Parathyroid adenoma (tissue), 2 donors: ENCODE measurements at regions not wholly inside any gene's neighbourhood (a gene's known extent, or its start where the extent isn't known, plus 50 kb on each side); places are given as distances from the start of the nearest gene placed in this dataset.

Experiments used
- H2AFZ ChIP-seq: fragments of 300-600 bp; sonication (generic); one replicate; pipeline ENCODE4 v1.7.0; 2017; ENCODE audit warnings: antibody characterized with exemption, mild to moderate bottlenecking
- H3K27ac ChIP-seq: fragments of 300-600 bp; sonication (generic); one replicate; pipeline ENCODE4 v1.7.0; 2017
- H3K27me3 ChIP-seq: fragments of 300-600 bp; sonication (generic); one replicate; pipeline ENCODE4 v1.7.0; 2017; ENCODE audit warnings: low read length; ENCODE audit not compliant: control insufficient read depth, insufficient read depth
- H3K36me3 ChIP-seq: fragments of 300-600 bp; sonication (generic); one replicate; pipeline ENCODE4 v1.7.0; 2017; ENCODE audit warnings: low read length; ENCODE audit not compliant: control insufficient read depth, insufficient read depth
- H3K4me1 ChIP-seq: fragments of 300-600 bp; sonication (generic); one replicate; pipeline ENCODE4 v1.7.0; 2017; ENCODE audit warnings: control low read depth
- H3K4me2 ChIP-seq: fragments of 300-600 bp; sonication (generic); one replicate; pipeline ENCODE4 v1.7.0; 2017; ENCODE audit warnings: low read length
- H3K4me3 ChIP-seq: fragments of 300-600 bp; sonication (generic); one replicate; pipeline ENCODE4 v1.7.0; 2017; ENCODE audit warnings: low read depth, low read length
- H3K79me2 ChIP-seq: fragments of 300-600 bp; sonication (generic); one replicate; pipeline ENCODE4 v1.7.0; 2017; ENCODE audit warnings: control low read depth
- H3K9ac ChIP-seq: fragments of 300-600 bp; sonication (generic); one replicate; pipeline ENCODE4 v1.7.0; 2017; ENCODE audit warnings: mild to moderate bottlenecking
- H3K9me3 ChIP-seq: fragments of 300-600 bp; sonication (generic); one replicate; pipeline ENCODE4 v1.7.0; 2017; ENCODE audit warnings: low read length; ENCODE audit not compliant: control insufficient read depth
- TF ChIP-seq, protein P1 (sequence below): fragments of 300-600 bp; sonication (generic); IDR thresholded peaks from one replicate; pipeline ENCODE4 v1.7.0; 2017; ENCODE audit warnings: antibody characterized with exemption, mild to moderate bottlenecking
- donor health status: primary hyperparathyroidism.

- H3K27me3 ChIP-seq, result no peaks in the 10 kb centered on the region
- no peak overlapping the region for H3K4me2 ChIP-seq
- TF ChIP-seq, protein P1, sequence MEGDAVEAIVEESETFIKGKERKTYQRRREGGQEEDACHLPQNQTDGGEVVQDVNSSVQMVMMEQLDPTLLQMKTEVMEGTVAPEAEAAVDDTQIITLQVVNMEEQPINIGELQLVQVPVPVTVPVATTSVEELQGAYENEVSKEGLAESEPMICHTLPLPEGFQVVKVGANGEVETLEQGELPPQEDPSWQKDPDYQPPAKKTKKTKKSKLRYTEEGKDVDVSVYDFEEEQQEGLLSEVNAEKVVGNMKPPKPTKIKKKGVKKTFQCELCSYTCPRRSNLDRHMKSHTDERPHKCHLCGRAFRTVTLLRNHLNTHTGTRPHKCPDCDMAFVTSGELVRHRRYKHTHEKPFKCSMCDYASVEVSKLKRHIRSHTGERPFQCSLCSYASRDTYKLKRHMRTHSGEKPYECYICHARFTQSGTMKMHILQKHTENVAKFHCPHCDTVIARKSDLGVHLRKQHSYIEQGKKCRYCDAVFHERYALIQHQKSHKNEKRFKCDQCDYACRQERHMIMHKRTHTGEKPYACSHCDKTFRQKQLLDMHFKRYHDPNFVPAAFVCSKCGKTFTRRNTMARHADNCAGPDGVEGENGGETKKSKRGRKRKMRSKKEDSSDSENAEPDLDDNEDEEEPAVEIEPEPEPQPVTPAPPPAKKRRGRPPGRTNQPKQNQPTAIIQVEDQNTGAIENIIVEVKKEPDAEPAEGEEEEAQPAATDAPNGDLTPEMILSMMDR, result no peak
- no peaks in the 10 kb centered on the region for H3K9me3 ChIP-seq
- no peak overlapping the region for H2AFZ ChIP-seq
- H3K79me2 ChIP-seq, result no peaks in the 10 kb centered on the region
- H3K9ac ChIP-seq, result no peak overlapping the region
- no peak overlapping the region for H3K4me3 ChIP-seq
- H3K4me1 ChIP-seq, result no peaks in the 10 kb centered on the region
- H3K27ac ChIP-seq, result no peak overlapping the region
- H3K36me3 ChIP-seq, result no peaks in the 10 kb centered on the region
Measured at GRCh38 chr5:53334431-53334941, 145.9 kb upstream of the FST start.

GRCh38 chr5:53335115-53335514 lies 145.3 kb upstream of the FST start:
- H3K9me3 ChIP-seq, result no peaks in the 10 kb centered on the region
- H3K4me3 ChIP-seq, result no peak overlapping the region
- H2AFZ ChIP-seq, result no peak overlapping the region
- H3K36me3 ChIP-seq, result no peaks in the 10 kb centered on the region
- TF ChIP-seq, protein P1, result no peak
- H3K4me2 ChIP-seq, result no peak overlapping the region
- H3K79me2 ChIP-seq, result no peaks in the 10 kb centered on the region
- H3K27ac ChIP-seq, result no peak overlapping the region
- H3K4me1 ChIP-seq, result no peaks in the 10 kb centered on the region
- no peaks in the 10 kb centered on the region for H3K27me3 ChIP-seq
- H3K9ac ChIP-seq, result no peak overlapping the region

- H3K36me3 ChIP-seq, result no peaks in the 10 kb centered on the region
- H2AFZ ChIP-seq, result no peak overlapping the region
- H3K9me3 ChIP-seq, result no peaks in the 10 kb centered on the region
- H3K4me1 ChIP-seq, result no peaks in the 10 kb centered on the region
- H3K4me2 ChIP-seq, result no peak overlapping the region
- TF ChIP-seq, protein P1, result no peak
- H3K9ac ChIP-seq, result no peak overlapping the region
- no peaks in the 10 kb centered on the region for H3K27me3 ChIP-seq
- no peak overlapping the region for H3K27ac ChIP-seq
- no peak overlapping the region for H3K4me3 ChIP-seq
- H3K79me2 ChIP-seq, result no peaks in the 10 kb centered on the region
Measured at GRCh38 chr5:53337827-53338226, 142.6 kb upstream of the FST start.

DNA sequence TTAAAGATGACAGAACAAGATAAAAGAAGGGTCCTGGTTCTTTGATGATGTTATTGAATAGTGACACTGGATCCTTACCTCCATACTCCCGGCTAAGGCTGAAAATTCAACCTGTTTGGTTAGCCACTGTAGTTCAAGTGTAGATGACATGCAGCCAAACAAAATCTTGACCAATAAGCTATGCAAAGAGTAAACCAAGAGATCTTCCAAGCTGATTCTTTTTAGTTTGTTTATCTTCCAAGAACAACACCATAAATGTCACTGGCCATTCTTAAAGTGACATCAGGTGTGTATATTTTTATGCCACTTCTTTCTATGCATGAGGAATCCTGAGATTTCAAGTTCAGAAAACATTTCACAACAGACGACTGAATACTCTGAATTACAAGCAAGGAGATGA lies 141.5 kb upstream of the FST start:
- Histone ChIP-seq H3K4me1 (no peaks in the 10 kb centered on the region), H3K27ac (no peak overlapping the region), H2AFZ (no peak overlapping the region), H3K9ac (no peak overlapping the region), H3K4me2 (peak overlapping the region; percentile 9), H3K9me3 (no peaks in the 10 kb centered on the region), H3K27me3 (no peaks in the 10 kb centered on the region), H3K4me3 (no peak overlapping the region), H3K36me3 (no peaks in the 10 kb centered on the region), H3K79me2 (no peaks in the 10 kb centered on the region)
- TF ChIP-seq, protein P1, result no peak

- Histone ChIP-seq H3K4me1 (no peaks in the 10 kb centered on the region), H3K27ac (no peak overlapping the region), H3K36me3 (no peaks in the 10 kb centered on the region), H3K9ac (no peak overlapping the region), H3K9me3 (no peaks in the 10 kb centered on the region), H2AFZ (peak overlapping the region; percentile 18), H3K4me3 (no peak overlapping the region), H3K79me2 (no peaks in the 10 kb centered on the region), H3K4me2 (no peak overlapping the region), H3K27me3 (no peaks in the 10 kb centered on the region)
- TF ChIP-seq, protein P1, result no peak
Measured at GRCh38 chr5:53339962-53340540, 140.4 kb upstream of the FST start.
